Muscle of back (tissue), 3 donors: ENCODE measurements at regions not wholly inside any gene's neighbourhood (a gene's known extent, or its start where the extent isn't known, plus 50 kb on each side); places are given as distances from the start of the nearest gene placed in this dataset.

Experiments
- DNase-seq, 3 donors: peaks; one replicate each; pipeline versions ENCODE4 v3.0.0 to v3.0.0-alpha.2; 2013

GRCh38 chr22:23522623-23523251 lies 57.4 kb downstream of the IGLL1 start:
- DNase-seq: peak in 1 of 3 donors; percentile 62

DNA sequence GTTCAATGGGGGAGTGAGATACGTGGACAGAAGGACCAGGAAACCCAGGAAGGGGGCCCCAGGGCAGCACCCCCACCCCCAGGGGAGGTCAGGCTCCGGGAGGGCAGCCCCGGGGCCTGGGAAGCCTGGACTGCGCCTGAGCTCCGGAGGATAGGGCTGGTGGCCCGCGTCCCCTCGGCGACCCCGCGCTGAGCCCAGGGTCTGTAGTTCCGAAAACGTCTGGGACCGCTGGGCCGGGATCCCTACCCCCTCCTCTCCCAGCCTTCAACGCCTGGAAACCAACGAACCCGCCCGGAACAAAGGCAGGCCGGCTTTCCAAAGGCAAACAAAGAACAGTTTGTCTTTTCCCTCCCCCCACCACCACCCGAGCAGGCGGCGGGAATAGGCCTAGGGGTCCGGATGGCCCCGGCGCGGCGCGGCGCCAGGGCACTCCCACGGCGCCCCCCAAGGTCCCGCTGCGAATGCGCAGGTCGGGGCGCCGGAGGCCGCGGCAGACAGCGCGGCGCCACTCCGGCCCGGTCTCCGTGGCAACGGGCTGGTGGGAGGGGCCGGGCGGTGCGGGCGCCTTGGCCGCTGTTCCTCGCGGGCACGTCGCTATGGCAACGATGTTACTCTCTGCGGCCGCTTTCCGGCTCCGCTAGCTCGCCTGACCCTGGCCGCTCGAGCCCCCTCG lies 58.5 kb downstream of the IGLL1 start:
- peak; percentile 89 to 92 (median 90) for DNase-seq

DNA sequence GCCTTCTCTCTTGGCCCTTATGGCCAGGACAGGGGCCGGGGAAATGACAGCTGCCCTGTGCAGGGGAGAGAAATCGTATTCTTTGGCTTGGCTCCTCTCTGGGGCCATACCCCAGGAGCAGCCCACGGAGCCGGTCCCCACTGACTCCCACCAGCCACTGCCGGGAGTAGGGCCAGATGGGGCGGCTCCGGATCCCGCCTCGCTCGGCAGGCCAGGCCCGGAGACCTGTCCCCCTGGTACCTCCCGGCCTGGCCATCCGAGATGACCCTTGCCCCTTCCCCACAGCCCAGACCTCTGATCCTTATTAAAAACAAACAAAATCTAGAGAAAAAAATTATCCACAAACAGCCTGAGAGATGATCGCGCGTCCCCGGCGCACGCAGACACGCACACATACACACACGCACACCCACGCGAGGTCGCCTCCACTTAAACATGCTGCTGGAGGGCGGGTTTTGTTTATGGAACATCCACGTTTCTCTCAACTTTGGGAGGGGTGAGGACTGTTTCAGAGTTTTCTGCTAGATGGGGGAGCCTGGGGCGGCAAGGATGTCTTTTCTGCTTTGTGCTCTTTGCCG lies 59.1 kb downstream of the IGLL1 start:
- peak; percentile 29 to 80 (median 52) for DNase-seq

DNA sequence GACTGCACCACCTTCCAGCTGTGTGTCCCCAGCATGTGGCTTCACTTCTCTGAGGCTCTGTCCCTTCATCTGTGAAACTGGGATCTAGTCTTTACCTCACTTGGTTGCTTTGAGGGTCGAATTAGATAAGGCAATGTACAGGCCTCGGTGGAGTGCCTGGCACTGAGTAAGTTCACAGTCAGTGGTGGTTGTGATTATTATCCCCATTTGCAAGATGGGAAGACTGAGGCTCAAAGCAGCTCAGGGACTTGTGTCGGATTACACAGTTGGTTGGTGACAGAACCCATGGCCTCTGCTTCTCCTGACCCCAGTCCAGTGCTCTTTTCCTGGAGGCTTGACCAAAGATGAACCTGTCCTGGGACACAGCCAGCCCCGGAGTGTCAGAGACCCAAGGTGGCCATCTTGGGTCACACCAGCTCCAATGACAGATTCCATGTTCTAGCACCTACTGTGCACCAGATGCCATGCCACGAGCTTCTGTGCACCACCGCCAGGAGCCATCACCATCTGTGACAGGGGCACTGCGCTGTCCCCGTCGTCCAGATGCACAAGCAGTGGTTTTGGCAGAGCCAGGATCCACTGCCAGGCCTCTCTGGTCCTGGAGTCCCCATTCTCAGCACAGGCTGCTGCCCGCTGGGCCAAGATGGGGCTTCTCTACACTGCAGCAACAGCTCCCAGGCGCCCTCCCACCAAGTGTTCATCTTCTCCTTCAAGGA lies 60.5 kb downstream of the IGLL1 start:
- DNase-seq: no peak

DNA sequence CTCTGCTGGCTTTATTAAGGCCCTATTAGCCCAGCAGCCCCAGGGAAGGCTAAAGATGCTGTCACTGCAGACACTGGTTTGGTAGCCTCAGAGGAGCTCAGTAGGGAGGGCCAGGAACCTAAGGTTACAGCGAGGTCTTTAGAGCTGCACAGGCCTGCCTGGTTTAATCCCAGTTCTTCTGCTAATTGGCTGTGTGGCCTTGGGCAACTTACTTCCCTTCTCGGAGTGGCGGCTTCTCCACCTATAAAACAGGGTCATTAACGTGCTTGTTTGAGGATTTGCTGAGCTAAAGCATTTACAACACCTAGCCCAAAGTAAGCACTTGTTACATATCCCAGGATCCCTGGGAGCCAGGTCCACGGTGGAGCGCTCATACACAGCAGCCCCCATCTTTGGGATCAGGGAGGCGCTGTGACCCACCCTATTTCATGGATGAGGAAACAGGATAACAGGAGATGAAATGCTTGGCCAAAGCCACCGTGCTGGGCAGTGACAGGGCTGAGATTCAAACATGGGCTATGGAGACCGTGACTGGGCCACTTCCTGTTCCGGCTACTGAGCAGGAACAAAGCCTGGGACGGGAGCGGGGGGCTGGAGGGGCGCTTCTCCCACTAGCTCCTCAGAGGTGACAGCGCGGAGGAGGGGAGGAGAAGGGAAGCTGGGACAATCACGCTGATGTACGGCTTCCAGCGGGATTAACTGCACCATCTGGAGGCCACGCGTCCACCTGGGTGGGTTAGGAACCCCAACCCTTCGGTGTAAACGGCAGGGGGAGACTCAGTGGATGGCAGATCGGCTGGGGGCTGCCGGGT lies 61.5 kb downstream of the IGLL1 start:
- DNase-seq: no peak

DNA sequence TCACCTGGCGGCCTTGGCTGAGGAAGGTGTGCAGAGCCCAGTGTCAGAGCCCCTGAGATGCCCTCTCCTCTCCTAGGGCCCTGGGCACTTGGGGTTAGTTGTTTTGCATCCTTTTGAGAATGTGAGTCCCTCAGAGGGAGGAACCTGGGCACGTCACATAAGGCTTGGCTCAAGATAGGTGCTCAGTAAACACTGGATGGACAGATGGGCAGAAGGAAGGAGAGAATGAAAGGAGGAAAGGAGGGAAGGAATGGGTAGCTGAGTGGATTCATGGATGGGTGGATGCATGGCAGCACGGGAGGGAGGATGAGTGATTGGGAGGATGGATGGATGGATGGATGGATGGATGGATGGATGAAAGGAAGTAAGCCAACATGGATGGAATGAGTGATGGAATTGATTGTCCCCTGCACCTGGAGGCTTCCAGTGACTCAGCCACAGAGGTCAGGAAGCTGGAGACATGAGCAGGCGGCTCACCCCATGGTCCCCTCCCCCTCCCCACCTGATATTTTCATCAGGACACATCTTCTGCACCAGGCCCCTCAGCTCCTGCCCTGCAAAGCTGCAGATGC lies 62.2 kb downstream of the IGLL1 start:
- DNase-seq: no peak

- no peak for DNase-seq
Measured at GRCh38 chr22:23516304-23516703, 63.8 kb downstream of the IGLL1 start.

- DNase-seq: no peak
Measured at GRCh38 chr22:23514322-23515038, 65.6 kb downstream of the IGLL1 start.

- DNase-seq: no peak
Measured at GRCh38 chr22:23513705-23514104, 66.4 kb downstream of the IGLL1 start.

GRCh38 chr22:23513133-23513532 lies 67.0 kb downstream of the IGLL1 start:
- no peak for DNase-seq

GRCh38 chr22:23512721-23513120 lies 67.4 kb downstream of the IGLL1 start:
- DNase-seq: no peak

- DNase-seq: no peak
Measured at GRCh38 chr22:23512348-23512705, 67.8 kb downstream of the IGLL1 start.

DNA sequence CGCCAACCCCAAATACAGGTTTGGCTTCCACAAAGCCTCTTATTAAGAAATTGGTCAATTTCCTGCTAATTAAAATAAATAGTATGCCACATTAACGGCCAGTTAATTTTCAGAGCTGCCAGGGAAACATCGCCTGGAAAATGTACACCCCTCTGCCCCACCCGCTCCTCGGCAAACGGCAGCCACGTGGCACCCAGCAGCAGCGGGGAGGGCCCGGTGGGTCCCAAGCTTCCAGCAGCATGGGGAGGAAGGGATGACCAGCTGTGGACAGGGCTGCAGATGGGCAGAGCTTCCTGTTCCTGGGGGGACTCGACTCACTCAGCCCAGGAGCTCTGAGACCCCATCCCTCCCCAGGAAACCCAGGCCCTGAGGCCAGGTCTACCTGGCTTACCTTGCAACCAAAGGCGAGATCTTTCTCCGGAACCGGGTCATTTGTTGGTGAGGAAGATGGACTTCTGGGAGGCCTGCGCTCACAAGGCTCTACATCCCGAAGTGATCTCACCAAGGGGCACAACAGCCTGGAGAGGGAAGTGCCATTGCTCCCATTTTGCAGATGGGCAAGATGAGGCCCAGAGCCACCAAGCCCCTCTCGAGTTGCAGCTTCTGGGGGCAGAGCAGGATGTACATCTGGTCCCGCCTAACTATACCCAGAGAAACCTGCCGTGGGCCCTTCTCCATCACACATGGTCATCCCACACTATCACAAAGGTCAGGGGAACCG lies 68.3 kb downstream of the IGLL1 start:
- DNase-seq: no peak

DNA sequence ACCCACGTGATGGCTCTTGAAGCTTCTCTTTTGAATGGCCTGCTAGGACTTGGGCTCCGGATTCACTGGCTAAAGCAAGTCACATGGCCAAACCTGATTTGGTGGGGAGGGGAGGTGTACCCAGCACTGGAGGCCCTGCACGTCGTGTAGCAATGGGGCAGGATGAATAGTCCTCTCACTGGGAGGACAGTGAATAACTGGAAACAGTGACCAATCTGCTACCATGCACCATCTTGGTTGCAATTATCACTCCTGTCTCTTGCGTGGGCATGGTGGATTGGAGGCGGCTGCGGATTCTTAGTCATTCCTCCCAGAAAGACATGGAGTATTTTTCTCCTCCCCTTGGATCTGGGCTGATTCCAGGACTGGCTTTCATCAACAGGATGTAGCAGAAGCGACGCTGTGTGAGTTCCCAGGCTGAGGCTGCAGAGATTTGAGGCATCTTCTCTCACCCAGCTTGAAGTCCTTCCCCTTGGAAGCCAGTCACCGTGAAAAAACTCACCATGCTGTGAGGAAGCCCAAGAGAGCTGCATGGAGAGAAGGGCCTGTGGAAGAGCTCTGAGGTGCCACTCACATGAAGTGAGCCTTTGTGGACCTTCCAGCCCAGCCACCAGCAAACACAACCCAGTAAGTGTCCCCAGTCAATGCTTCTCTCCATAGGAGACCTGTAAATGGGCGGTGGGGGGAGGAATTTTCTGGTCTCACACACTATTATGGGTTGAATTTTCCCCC lies 70.4 kb downstream of the IGLL1 start:
- no peak for DNase-seq

DNA sequence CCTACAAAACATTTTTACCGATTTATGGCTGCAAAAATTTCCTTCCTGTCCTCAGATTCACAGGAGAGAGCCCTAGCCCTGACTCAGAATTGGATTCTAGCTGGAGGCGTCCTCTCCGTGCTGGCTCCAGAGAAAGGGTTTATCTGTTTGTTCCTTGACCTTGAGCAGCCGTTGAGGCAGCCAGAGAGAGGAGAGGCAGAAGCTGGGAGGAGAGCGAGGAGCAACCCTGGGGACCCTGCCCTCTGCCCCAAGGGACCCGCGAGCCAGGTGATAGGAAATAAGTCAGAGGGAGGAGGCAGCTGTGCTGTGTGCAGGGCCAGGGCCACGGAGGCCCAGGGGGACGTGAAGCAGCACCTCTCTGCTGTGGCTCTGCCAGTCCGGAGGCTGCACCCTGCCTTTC lies 75.6 kb downstream of the IGLL1 start:
- peak in 1 of 3 donors; percentile 55 for DNase-seq

DNA sequence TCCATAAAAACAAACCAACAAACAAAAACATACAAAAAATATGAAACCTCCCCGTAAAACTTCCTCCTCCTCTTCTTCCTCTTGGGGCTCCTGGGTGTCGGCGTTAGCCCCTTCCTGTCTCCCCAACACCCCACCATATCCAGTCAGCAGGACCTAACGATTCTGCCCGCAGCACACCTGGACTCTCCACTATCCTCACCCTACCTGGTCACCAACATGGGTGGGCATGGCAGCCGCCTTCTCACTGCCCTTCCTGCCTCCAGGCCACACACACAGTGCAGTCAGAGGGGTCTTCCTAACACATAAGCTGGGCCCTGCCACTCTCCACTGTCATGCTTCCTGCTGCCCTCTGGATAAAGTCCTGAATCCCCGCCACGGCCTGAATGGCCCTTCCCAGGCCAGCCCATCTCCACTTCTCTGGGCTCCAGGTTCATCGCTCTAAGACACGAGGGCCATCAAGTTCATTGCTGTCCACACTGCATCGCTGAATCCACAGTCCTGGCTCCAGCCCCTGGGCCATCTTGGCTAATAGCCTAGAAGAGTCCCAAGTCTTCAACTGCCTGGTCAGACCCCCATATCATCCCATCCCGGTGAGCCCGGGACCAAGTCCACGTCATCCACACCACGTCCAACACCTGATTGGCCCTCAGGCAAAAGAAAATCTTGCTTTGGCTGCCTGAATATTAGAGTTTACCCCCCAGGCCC lies 76.2 kb downstream of the IGLL1 start:
- peak in 1 of 3 donors; percentile 36 for DNase-seq

- no peak for DNase-seq
Measured at GRCh38 chr22:23503142-23503541, 76.9 kb downstream of the IGLL1 start.

- no peak for DNase-seq
Measured at GRCh38 chr22:23501708-23502107, 78.4 kb downstream of the IGLL1 start.

DNA sequence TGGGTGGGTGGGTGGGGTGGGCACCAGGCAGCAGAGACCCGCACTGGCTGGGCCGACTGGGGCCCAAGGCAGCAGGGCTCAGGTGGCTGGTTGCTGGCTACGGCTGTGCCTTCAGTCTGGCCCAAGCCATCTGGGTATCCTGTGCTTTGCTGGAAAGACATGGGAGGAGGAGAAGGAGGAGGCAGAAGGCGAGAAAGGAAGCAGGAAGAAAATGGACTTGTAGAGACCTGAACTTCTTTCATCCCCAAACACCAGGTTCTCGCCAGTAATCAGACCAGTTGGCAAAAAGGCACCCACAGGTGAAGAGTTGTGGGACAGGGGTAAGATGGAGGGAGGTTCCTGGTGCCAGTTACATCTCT lies 78.8 kb downstream of the IGLL1 start:
- DNase-seq: no peak
